Tibial nerve (tissue), 4 donors: ENCODE measurements at regions not wholly inside any gene's neighbourhood (a gene's known extent, or its start where the extent isn't known, plus 50 kb on each side); places are given as distances from the start of the nearest gene placed in this dataset.

Source experiments
- DNase-seq, 2 donors: peaks; one replicate each; pipeline ENCODE4 v3.0.0-alpha.2; 2019; ENCODE audit warnings: low spot score in 2 of 2
- H3K27ac ChIP-seq, 4 donors: fragments of 200-600 bp; sonication (generic) in 3 of 4; one replicate each; pipeline ENCODE4 v1.5.1; 2017 to 2019; ENCODE audit warnings: mild to moderate bottlenecking in 1 of 4
- H3K27me3 ChIP-seq, 2 donors: fragments of 200-600 bp; sonication (generic) in 1 of 2; one replicate each; pipeline versions ENCODE4 v1.5.1 to v1.6.0; 2017 to 2019
- H3K36me3 ChIP-seq, 3 donors: fragments of 200-600 bp; sonication (generic); one replicate each; pipeline ENCODE4 v1.5.1; 2018 to 2019
- H3K4me1 ChIP-seq, 4 donors: fragments of 200-600 bp; sonication (generic) in 3 of 4; one replicate each; pipeline ENCODE4 v1.5.1; 2017 to 2019
- H3K4me3 ChIP-seq, 4 donors: fragments of 200-600 bp; sonication (generic) in 3 of 4; one replicate each; pipeline ENCODE4 v1.5.1; 2017 to 2019; ENCODE audit warnings: mild to moderate bottlenecking in 1 of 4, moderate library complexity in 1 of 4
- H3K9me3 ChIP-seq, 4 donors: fragments of 200-600 bp; sonication (generic) in 3 of 4; one replicate each; pipeline ENCODE4 v1.5.1; 2017 to 2019
- EP300 ChIP-seq, 2 donors: sonication (generic); formaldehyde crosslinking; IDR thresholded peaks; one replicate each; pipeline ENCODE4 v1.6.1; 2017; ENCODE audit warnings: antibody characterized with exemption in 2 of 2, mild to moderate bottlenecking in 1 of 2
- POLR2A ChIP-seq, 2 donors: fragments of 450-650 bp; IDR thresholded peaks; one replicate each; pipeline ENCODE4 v1.6.1; 2017; ENCODE audit warnings: antibody characterized with exemption in 2 of 2, mild to moderate bottlenecking in 2 of 2, moderate library complexity in 2 of 2
- WGBS, 2 donors: methylation state at CpG; one replicate each; pipeline ENCODE4 v1.1.5; 2018; 5-methylcytosine and 5-hydroxymethylcytosine counted together
- TF ChIP-seq, protein P1 (sequence below), 5 experiments: fragments of 200-600 bp in 3 of 5; fragments of 450-650 bp in 2 of 5; sonication (generic) in 3 of 5; IDR thresholded peaks; one replicate each; pipeline ENCODE4 v1.5.1; 2016 to 2019; ENCODE audit warnings: antibody characterized with exemption in 5 of 5, mild to moderate bottlenecking in 3 of 5, moderate library complexity in 2 of 5

- no peak for TF ChIP-seq EP300 (IDR thresholded peaks at IDR 0.05)
- TF ChIP-seq POLR2A (IDR thresholded peaks at IDR 0.05): no peak
- TF ChIP-seq, protein P1, sequence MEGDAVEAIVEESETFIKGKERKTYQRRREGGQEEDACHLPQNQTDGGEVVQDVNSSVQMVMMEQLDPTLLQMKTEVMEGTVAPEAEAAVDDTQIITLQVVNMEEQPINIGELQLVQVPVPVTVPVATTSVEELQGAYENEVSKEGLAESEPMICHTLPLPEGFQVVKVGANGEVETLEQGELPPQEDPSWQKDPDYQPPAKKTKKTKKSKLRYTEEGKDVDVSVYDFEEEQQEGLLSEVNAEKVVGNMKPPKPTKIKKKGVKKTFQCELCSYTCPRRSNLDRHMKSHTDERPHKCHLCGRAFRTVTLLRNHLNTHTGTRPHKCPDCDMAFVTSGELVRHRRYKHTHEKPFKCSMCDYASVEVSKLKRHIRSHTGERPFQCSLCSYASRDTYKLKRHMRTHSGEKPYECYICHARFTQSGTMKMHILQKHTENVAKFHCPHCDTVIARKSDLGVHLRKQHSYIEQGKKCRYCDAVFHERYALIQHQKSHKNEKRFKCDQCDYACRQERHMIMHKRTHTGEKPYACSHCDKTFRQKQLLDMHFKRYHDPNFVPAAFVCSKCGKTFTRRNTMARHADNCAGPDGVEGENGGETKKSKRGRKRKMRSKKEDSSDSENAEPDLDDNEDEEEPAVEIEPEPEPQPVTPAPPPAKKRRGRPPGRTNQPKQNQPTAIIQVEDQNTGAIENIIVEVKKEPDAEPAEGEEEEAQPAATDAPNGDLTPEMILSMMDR (IDR thresholded peaks at IDR 0.05): no peak
- Histone ChIP-seq H3K4me3 (no peak overlapping the region), H3K27ac (no peak overlapping the region), H3K9me3 (peaks cover 0 to 6% (median 0%) of the 10 kb centered on the region in 4 donors), H3K4me1 (no peaks in the 10 kb centered on the region), H3K27me3 (no peaks in the 10 kb centered on the region), H3K36me3 (no peaks in the 10 kb centered on the region)
- no peak for DNase-seq
- WGBS, 2 donors: 87 to 92% methylated on average over 4 of the region's 4 CpGs
Observed at GRCh38 chr20:60810561-60810960, 441.5 kb upstream of the CDH4 start.

GRCh38 chr20:60812561-60812960 lies 439.5 kb upstream of the CDH4 start:
- WGBS, 2 donors: 49 to 51% methylated on average over 3 of the region's 3 CpGs
- TF ChIP-seq EP300 (IDR thresholded peaks at IDR 0.05) (no peak), POLR2A (IDR thresholded peaks at IDR 0.05) (no peak)
- TF ChIP-seq, protein P1 (IDR thresholded peaks at IDR 0.05): no peak
- Histone ChIP-seq H3K27ac (no peak overlapping the region), H3K4me3 (no peak overlapping the region), H3K9me3 (peaks cover 0 to 6% (median 0%) of the 10 kb centered on the region in 4 donors), H3K36me3 (no peaks in the 10 kb centered on the region), H3K27me3 (no peaks in the 10 kb centered on the region), H3K4me1 (no peaks in the 10 kb centered on the region)
- no peak for DNase-seq

GRCh38 chr20:60813066-60813465 lies 439.0 kb upstream of the CDH4 start:
- Histone ChIP-seq H3K9me3 (peaks cover 0 to 6% (median 0%) of the 10 kb centered on the region in 4 donors), H3K27ac (no peak overlapping the region), H3K4me1 (no peaks in the 10 kb centered on the region), H3K4me3 (no peak overlapping the region), H3K27me3 (no peaks in the 10 kb centered on the region), H3K36me3 (no peaks in the 10 kb centered on the region)
- 71 to 77% methylated on average over 5 of the region's 5 CpGs for WGBS, 2 donors
- DNase-seq: no peak
- no peak for TF ChIP-seq EP300 (IDR thresholded peaks at IDR 0.05)
- TF ChIP-seq, protein P1 (IDR thresholded peaks at IDR 0.05): no peak
- TF ChIP-seq POLR2A (IDR thresholded peaks at IDR 0.05): no peak

GRCh38 chr20:60815656-60816055 lies 436.4 kb upstream of the CDH4 start:
- H3K4me1 ChIP-seq: no peaks in the 10 kb centered on the region
- H3K9me3 ChIP-seq: peaks cover 0 to 6% (median 0%) of the 10 kb centered on the region in 4 donors
- TF ChIP-seq POLR2A (IDR thresholded peaks at IDR 0.05): no peak
- no peak for TF ChIP-seq EP300 (IDR thresholded peaks at IDR 0.05)
- TF ChIP-seq, protein P1 (IDR thresholded peaks at IDR 0.05): no peak
- no peak for DNase-seq
- 83 to 89% methylated on average over 6 of the region's 6 CpGs for WGBS, 2 donors
- H3K36me3 ChIP-seq: no peaks in the 10 kb centered on the region
- H3K27me3 ChIP-seq: no peaks in the 10 kb centered on the region
- H3K27ac ChIP-seq: no peak overlapping the region
- no peak overlapping the region for H3K4me3 ChIP-seq

GRCh38 chr20:60816901-60817300 lies 435.2 kb upstream of the CDH4 start:
- Histone ChIP-seq H3K9me3 (no peaks in the 10 kb centered on the region), H3K27ac (no peak overlapping the region), H3K4me1 (no peaks in the 10 kb centered on the region), H3K4me3 (no peak overlapping the region), H3K36me3 (no peaks in the 10 kb centered on the region), H3K27me3 (no peaks in the 10 kb centered on the region)
- no peak for DNase-seq
- TF ChIP-seq, protein P1 (IDR thresholded peaks at IDR 0.05): no peak
- TF ChIP-seq EP300 (IDR thresholded peaks at IDR 0.05) (no peak), POLR2A (IDR thresholded peaks at IDR 0.05) (no peak)
- 93 to 100% methylated on average over 2 of the region's 2 CpGs for WGBS, 2 donors
